GM23338 (cell line): ENCODE measurements at regions not wholly inside any gene's neighbourhood (a gene's known extent, or its start where the extent isn't known, plus 50 kb on each side); places are given as distances from the start of the nearest gene placed in this dataset.

Experiments used
- ATAC-seq: fragments of 200-7000 bp; cut with Tn5 transposase; 3 replicates; pipeline ENCODE4 v1.9.1; 2020
- DNase-seq: peaks from one replicate; pipeline ENCODE4 v3.0.0-alpha.2; 2015; ENCODE audit warnings: low spot score
- H2AFZ ChIP-seq: fragments of 200-600 bp; sonication (generic); 2 replicates; pipeline ENCODE4 v1.8.0; 2016; ENCODE audit warnings: antibody characterized with exemption, mild to moderate bottlenecking, moderate library complexity
- H3F3A ChIP-seq: fragments of 200-600 bp; sonication (generic); replicated peaks from 2 replicates; pipeline ENCODE4 v1.8.0; 2017; ENCODE audit warnings: antibody characterized with exemption, mixed run types, low read depth
- H3K27ac ChIP-seq: fragments of 200-600 bp; sonication (generic); 2 replicates; pipeline ENCODE4 v1.6.1; 2016; ENCODE audit warnings: low read depth
- H3K27me3 ChIP-seq: fragments of 200-600 bp; sonication (generic); 2 replicates; pipeline ENCODE4 v1.8.0; 2016; ENCODE audit warnings: mild to moderate bottlenecking, mixed run types, moderate library complexity; ENCODE audit not compliant: insufficient read depth
- H3K36me3 ChIP-seq: fragments of 200-600 bp; sonication (generic); 2 replicates; pipeline ENCODE4 v1.8.0; 2016; ENCODE audit warnings: mild to moderate bottlenecking; ENCODE audit not compliant: insufficient read depth
- H3K4me1 ChIP-seq: fragments of 200-600 bp; sonication (generic); 2 replicates; pipeline ENCODE4 v1.8.0; 2016; ENCODE audit warnings: mild to moderate bottlenecking, moderate library complexity; ENCODE audit not compliant: insufficient read depth
- H3K4me2 ChIP-seq: fragments of 200-600 bp; sonication (generic); 2 replicates; pipeline ENCODE4 v1.7.1; 2017; ENCODE audit warnings: mixed run types
- H3K4me3 ChIP-seq: fragments of 200-600 bp; sonication (generic); 2 replicates; pipeline ENCODE4 v1.6.1; 2016; ENCODE audit warnings: mixed run types
- H3K79me2 ChIP-seq: fragments of 200-600 bp; sonication (generic); replicated peaks from 2 replicates; pipeline ENCODE4 v1.8.0; 2017; ENCODE audit warnings: mild to moderate bottlenecking; ENCODE audit not compliant: insufficient read depth
- H3K9me2 ChIP-seq: fragments of 200-600 bp; sonication (generic); 2 replicates; pipeline ENCODE4 v1.8.0; 2017; ENCODE audit not compliant: insufficient read depth
- H4K20me1 ChIP-seq: fragments of 200-600 bp; sonication (generic); replicated peaks from 2 replicates; pipeline ENCODE4 v1.8.0; 2017; ENCODE audit warnings: mild to moderate bottlenecking; ENCODE audit not compliant: insufficient read depth
- H3K27ac Mint-ChIP-seq: 2 replicates; pipeline ENCODE4 v1.8.0; 2020; ENCODE audit warnings: inconsistent platforms, mild to moderate bottlenecking, moderate library complexity, mixed read lengths
- H3K27me3 Mint-ChIP-seq: 3 replicates; pipeline ENCODE4 v1.8.0; 2022; ENCODE audit warnings: low read depth, mild to moderate bottlenecking, moderate library complexity, mixed read lengths, inconsistent platforms; ENCODE audit not compliant: insufficient read depth, poor library complexity
- H3K36me3 Mint-ChIP-seq: 3 replicates; pipeline ENCODE4 v1.8.0; 2021; ENCODE audit warnings: low read depth, mild to moderate bottlenecking, inconsistent platforms, moderate library complexity, mixed read lengths
- H3K4me1 Mint-ChIP-seq: 3 replicates; pipeline ENCODE4 v1.8.0; 2020; ENCODE audit warnings: mild to moderate bottlenecking, inconsistent platforms, mixed read lengths
- H3K4me3 Mint-ChIP-seq: 3 replicates; pipeline ENCODE4 v1.8.0; 2021; ENCODE audit warnings: moderate library complexity, mild to moderate bottlenecking, inconsistent platforms, mixed read lengths
- H3K9me3 Mint-ChIP-seq: 3 replicates; pipeline ENCODE4 v1.8.0; 2020; ENCODE audit warnings: moderate library complexity, mild to moderate bottlenecking, inconsistent platforms, mixed read lengths
- CREB1 ChIP-seq: fragments of 250-450 bp; sonication (Bioruptor Pico); IDR thresholded peaks from 2 replicates; pipeline ENCODE4 v1.5.0; 2020; ENCODE audit warnings: low read depth, mild to moderate bottlenecking, moderate library complexity
- ETS1 ChIP-seq: IDR thresholded peaks from 2 replicates; pipeline ENCODE4 v1.6.1; 2016; ENCODE audit warnings: antibody characterized with exemption
- POLR2AphosphoS5 ChIP-seq: IDR thresholded peaks from 2 replicates; pipeline ENCODE4 v1.6.1; 2016; ENCODE audit warnings: antibody characterized with exemption, low read depth
- ZNF114 ChIP-seq: fragments of 250-450 bp; sonication (Bioruptor Pico); IDR thresholded peaks from 2 replicates; pipeline ENCODE4 v1.5.0; 2020; ENCODE audit warnings: mild to moderate bottlenecking, moderate library complexity
- ZNF331 ChIP-seq: fragments of 250-450 bp; sonication (Bioruptor Pico); IDR thresholded peaks from 2 replicates; pipeline ENCODE4 v1.5.0; 2020; ENCODE audit warnings: low read depth, mild to moderate bottlenecking, moderate library complexity
- ZNF462 ChIP-seq: fragments of 250-450 bp; sonication (Bioruptor Pico); IDR thresholded peaks from 2 replicates; pipeline ENCODE4 v1.5.0; 2020; ENCODE audit warnings: mild to moderate bottlenecking, moderate library complexity

- no peaks in the 10 kb centered on the region for H3F3A ChIP-seq
- Mint-ChIP-seq H3K4me1 (peaks cover 31% of the 10 kb centered on the region), H3K4me3 (no peak overlapping the region), H3K27ac (no peak overlapping the region), H3K27me3 (peaks cover 29% of the 10 kb centered on the region), H3K36me3 (no peaks in the 10 kb centered on the region), H3K9me3 (no peaks in the 10 kb centered on the region)
- H3K79me2 ChIP-seq, result no peaks in the 10 kb centered on the region
- no peak overlapping the region for H2AFZ ChIP-seq
- no peaks in the 10 kb centered on the region for H3K36me3 ChIP-seq
- H3K4me3 ChIP-seq, result no peak overlapping the region
- H3K4me2 ChIP-seq, result no peak overlapping the region
- H3K27me3 ChIP-seq, result no peaks in the 10 kb centered on the region
- no peak overlapping the region for H3K27ac ChIP-seq
- DNase-seq (no peak), ATAC-seq (no peak)
- no peak for TF ChIP-seq ZNF331 (CRISPR knock-in tag)
- no peak for TF ChIP-seq ZNF462 (CRISPR knock-in tag)
- TF ChIP-seq ZNF114 (CRISPR knock-in tag), result no peak
- no peak for TF ChIP-seq CREB1 (CRISPR knock-in tag)
- no peak for TF ChIP-seq ETS1
- TF ChIP-seq POLR2AphosphoS5, result no peak
- peaks cover 5% of the 10 kb centered on the region for H3K4me1 ChIP-seq
- H3K9me2 ChIP-seq, result no peaks in the 10 kb centered on the region
- H4K20me1 ChIP-seq, result no peaks in the 10 kb centered on the region
These were observed 148.2 kb upstream of the MLN start for GRCh38 chr6:33952016-33952415.
